GM19455 (cell line): ENCODE measurements at regions not wholly inside any gene's neighbourhood (a gene's known extent, or its start where the extent isn't known, plus 50 kb on each side); places are given as distances from the start of the nearest gene placed in this dataset.
"Not testable (repeated sequence)": the region's sequence is repeated elsewhere in the genome, so short reads cannot be mapped to it uniquely, and the experiment has no call there.

Experiments used
- ATAC-seq: cut with Tn5 transposase; IDR thresholded peaks from one replicate; pipeline ENCODE4 v1.9.1; 2021; ENCODE audit not compliant: unreplicated experiment

GRCh38 chr4:114034189-114034588, 54.7 kb upstream of the ARSJ start:
- ATAC-seq = no peak

- ATAC-seq = no peak
Measured at GRCh38 chr4:114036426-114036825, 57.0 kb upstream of the ARSJ start.

GRCh38 chr4:114036864-114037263, 57.4 kb upstream of the ARSJ start:
- ATAC-seq = no peak

- no peak for ATAC-seq
Measured at GRCh38 chr4:114037988-114038387, 58.5 kb upstream of the ARSJ start.

- no peak for ATAC-seq
Measured at GRCh38 chr4:114038762-114039387, 59.4 kb upstream of the ARSJ start.

- ATAC-seq = peak; percentile 85
Measured at GRCh38 chr4:114040319-114041116, 61.1 kb upstream of the ARSJ start.

GRCh38 chr4:114041117-114041475, 61.6 kb upstream of the ARSJ start:
- no peak for ATAC-seq

- no peak for ATAC-seq
Measured at GRCh38 chr4:114043116-114043515, 63.7 kb upstream of the ARSJ start.

GRCh38 chr4:114044351-114044750, 64.9 kb upstream of the ARSJ start:
- not testable (repeated sequence) for ATAC-seq

- no peak for ATAC-seq
Measured at GRCh38 chr4:114046331-114046730, 66.9 kb upstream of the ARSJ start.

- ATAC-seq = not testable (repeated sequence)
Measured at GRCh38 chr4:114048154-114048553, 68.7 kb upstream of the ARSJ start.

- no peak for ATAC-seq
Measured at GRCh38 chr4:114052227-114052626, 72.8 kb upstream of the ARSJ start.

- ATAC-seq = no peak
Measured at GRCh38 chr4:114056599-114056998, 77.2 kb upstream of the ARSJ start.

GRCh38 chr4:114057746-114058145, 78.3 kb upstream of the ARSJ start:
- no peak for ATAC-seq

GRCh38 chr4:114062499-114062898, 83.1 kb upstream of the ARSJ start:
- no peak for ATAC-seq

GRCh38 chr4:114072781-114073180, 93.3 kb upstream of the ARSJ start:
- no peak for ATAC-seq

- ATAC-seq = no peak
Measured at GRCh38 chr4:114076899-114077570, 97.6 kb upstream of the ARSJ start.

GRCh38 chr4:114077610-114078009, 98.2 kb upstream of the ARSJ start:
- ATAC-seq = no peak

GRCh38 chr4:114078636-114079035, 99.2 kb upstream of the ARSJ start:
- no peak for ATAC-seq

GRCh38 chr4:114081783-114082182, 102.3 kb upstream of the ARSJ start:
- no peak for ATAC-seq

- no peak for ATAC-seq
Measured at GRCh38 chr4:114082348-114082747, 102.9 kb upstream of the ARSJ start.
